ENCODE measurements at regions not wholly inside any gene's neighbourhood (a gene's known extent, or its start where the extent isn't known, plus 50 kb on each side); places are given as distances from the start of the nearest gene placed in this dataset.

- DNase-seq = no peak
Observed at GRCh38 chr10:63710703-63711102, 189.5 kb downstream of the REEP3 start.

- DNase-seq = no peak
Observed at GRCh38 chr10:63711361-63711760, 190.2 kb downstream of the REEP3 start.

GRCh38 chr10:63711867-63712716 lies 190.9 kb downstream of the REEP3 start:
- DNase-seq = no peak

- DNase-seq = no peak
Observed at GRCh38 chr10:63712717-63713115, 191.5 kb downstream of the REEP3 start.

GRCh38 chr10:63713191-63714144 lies 192.3 kb downstream of the REEP3 start:
- no peak for DNase-seq

- no peak for DNase-seq
Observed at GRCh38 chr10:63716016-63716580, 194.9 kb downstream of the REEP3 start.

- DNase-seq = no peak
Observed at GRCh38 chr10:63717027-63717715, 196.0 kb downstream of the REEP3 start.

- DNase-seq = no peak
Observed at GRCh38 chr10:63718006-63718405, 196.8 kb downstream of the REEP3 start.

- DNase-seq = no peak
Observed at GRCh38 chr10:63718421-63718820, 197.2 kb downstream of the REEP3 start.

- no peak for DNase-seq
Observed at GRCh38 chr10:63719226-63719856, 198.1 kb downstream of the REEP3 start.

GRCh38 chr10:63720072-63720537 lies 198.9 kb downstream of the REEP3 start:
- DNase-seq = no peak

- DNase-seq = no peak
Observed at GRCh38 chr10:63720676-63721075, 199.5 kb downstream of the REEP3 start.

- no peak for DNase-seq
Observed at GRCh38 chr10:63722537-63722936, 201.3 kb downstream of the REEP3 start.

- no peak for DNase-seq
Observed at GRCh38 chr10:63723320-63723719, 202.1 kb downstream of the REEP3 start.

- DNase-seq = no peak
Observed at GRCh38 chr10:63723741-63724140, 202.5 kb downstream of the REEP3 start.

- no peak for DNase-seq
Observed at GRCh38 chr10:63724922-63725321, 203.7 kb downstream of the REEP3 start.

GRCh38 chr10:63726867-63727266 lies 205.7 kb downstream of the REEP3 start:
- no peak for DNase-seq

GRCh38 chr10:63727636-63728035 lies 206.4 kb downstream of the REEP3 start:
- no peak for DNase-seq

- no peak for DNase-seq
Observed at GRCh38 chr10:63735305-63735704, 214.1 kb downstream of the REEP3 start.

- DNase-seq = no peak
Observed at GRCh38 chr10:63738410-63738809, 217.2 kb downstream of the REEP3 start.

- DNase-seq = no peak
Observed at GRCh38 chr10:63744060-63744941, 223.1 kb downstream of the REEP3 start.

Measured in GDM1 (cell line).